Mesenchymal stem cell (in vitro differentiated cells and primary cell): ENCODE measurements at regions not wholly inside any gene's neighbourhood (a gene's known extent, or its start where the extent isn't known, plus 50 kb on each side); places are given as distances from the start of the nearest gene placed in this dataset.

Experiments used
- DNase-seq: peaks from one replicate; pipeline ENCODE4 v3.0.0-alpha.2; 2013
- H2AFZ ChIP-seq: one replicate; pipeline ENCODE4 v1.6.1; 2013; ENCODE audit warnings: low read depth, mild to moderate bottlenecking, control low read depth, inconsistent platforms, low read length, moderate library complexity
- H2AK5ac ChIP-seq: 2 replicates; pipeline ENCODE4 v1.6.1; 2013; ENCODE audit warnings: low read length, moderate library complexity, mild to moderate bottlenecking, inconsistent platforms; ENCODE audit not compliant: severe bottlenecking
- H2BK120ac ChIP-seq: one replicate; pipeline ENCODE4 v1.6.1; 2013; ENCODE audit warnings: low read depth, mild to moderate bottlenecking, inconsistent platforms, low read length, moderate library complexity
- H2BK12ac ChIP-seq, 2 experiments: one replicate each; pipeline ENCODE4 v1.6.1; 2013; ENCODE audit warnings: inconsistent platforms in 2 of 2, low read length in 2 of 2, mild to moderate bottlenecking in 2 of 2, moderate library complexity in 2 of 2, control low read depth in 1 of 2
- H2BK15ac ChIP-seq: one replicate; pipeline ENCODE4 v1.6.1; 2013; ENCODE audit warnings: mild to moderate bottlenecking, low read depth, inconsistent platforms; ENCODE audit not compliant: poor library complexity, severe bottlenecking
- H2BK5ac ChIP-seq: 2 replicates; pipeline ENCODE4 v1.6.1; 2013; ENCODE audit warnings: low read depth, mild to moderate bottlenecking, low read length, control low read depth, inconsistent platforms; ENCODE audit not compliant: poor library complexity, severe bottlenecking
- H3K14ac ChIP-seq, 2 experiments: one replicate each; pipeline ENCODE4 v1.6.1; 2013; ENCODE audit warnings: inconsistent platforms in 2 of 2, low read length in 2 of 2, control low read depth in 1 of 2, mild to moderate bottlenecking in 1 of 2, moderate library complexity in 1 of 2
- H3K18ac ChIP-seq, 2 experiments: one replicate each; pipeline ENCODE4 v1.6.1; 2013; ENCODE audit warnings: inconsistent platforms in 2 of 2, low read length in 2 of 2, control low read depth in 1 of 2, low read depth in 1 of 2, mild to moderate bottlenecking in 1 of 2
- H3K23ac ChIP-seq, 2 experiments: one replicate each; pipeline ENCODE4 v1.6.1; 2013; ENCODE audit warnings: inconsistent platforms in 2 of 2, low read length in 2 of 2, mild to moderate bottlenecking in 2 of 2, moderate library complexity in 2 of 2, control low read depth in 1 of 2
- H3K27ac ChIP-seq: 2 replicates; pipeline ENCODE4 v1.5.1; 2013; ENCODE audit warnings: mild to moderate bottlenecking, moderate library complexity, low read length, control low read depth, inconsistent platforms; ENCODE audit not compliant: poor library complexity, severe bottlenecking
- H3K27me3 ChIP-seq, 2 experiments: 2 replicates each; pipeline versions ENCODE4 v1.6.1 to v1.7.0; 2013; ENCODE audit warnings: low read length in 2 of 2, mild to moderate bottlenecking in 2 of 2, moderate library complexity in 2 of 2, control low read depth in 1 of 2, inconsistent platforms in 1 of 2; ENCODE audit not compliant: control insufficient read depth in 1 of 2, insufficient read depth in 1 of 2
- H3K36me3 ChIP-seq, 2 experiments: 2 replicates each; pipeline versions ENCODE4 v1.6.1 to v1.7.0; 2013; ENCODE audit warnings: low read length in 2 of 2, control low read depth in 1 of 2, inconsistent platforms in 1 of 2, low read depth in 1 of 2, mild to moderate bottlenecking in 1 of 2; ENCODE audit not compliant: insufficient read depth in 2 of 2, control insufficient read depth in 1 of 2
- H3K4ac ChIP-seq, 2 experiments: one replicate each; pipeline ENCODE4 v1.6.1; 2013; ENCODE audit warnings: inconsistent platforms in 2 of 2, low read length in 2 of 2, mild to moderate bottlenecking in 2 of 2, moderate library complexity in 2 of 2, control low read depth in 1 of 2, low read depth in 1 of 2
- H3K4me1 ChIP-seq: 2 replicates; pipeline ENCODE4 v1.6.1; 2013; ENCODE audit warnings: low read depth, low read length, control low read depth; ENCODE audit not compliant: control insufficient read depth, insufficient read depth
- H3K4me2 ChIP-seq: 2 replicates; pipeline ENCODE4 v1.6.1; 2013; ENCODE audit warnings: low read length, mild to moderate bottlenecking, inconsistent platforms; ENCODE audit not compliant: poor library complexity, severe bottlenecking
- H3K4me3 ChIP-seq, 2 experiments: 2 replicates each; pipeline versions ENCODE4 v1.5.1 to v1.7.0; 2013; ENCODE audit warnings: low read length in 2 of 2, mild to moderate bottlenecking in 2 of 2, control low read depth in 1 of 2, low read depth in 1 of 2; ENCODE audit not compliant: insufficient read depth in 1 of 2
- H3K79me1 ChIP-seq: replicated peaks from 2 replicates; pipeline ENCODE4 v1.6.1; 2013; ENCODE audit warnings: mild to moderate bottlenecking, control low read depth, low read length, inconsistent platforms; ENCODE audit not compliant: poor library complexity, severe bottlenecking
- H3K9ac ChIP-seq: 2 replicates; pipeline ENCODE4 v1.7.0; 2013; ENCODE audit warnings: mild to moderate bottlenecking, low read length, moderate library complexity
- H3K9me3 ChIP-seq: 2 replicates; pipeline ENCODE4 v1.7.0; 2013; ENCODE audit warnings: mild to moderate bottlenecking, low read length; ENCODE audit not compliant: control insufficient read depth
- H4K8ac ChIP-seq: one replicate; pipeline ENCODE4 v1.6.1; 2013; ENCODE audit warnings: inconsistent platforms, mild to moderate bottlenecking, low read length, moderate library complexity
- H4K91ac ChIP-seq: one replicate; pipeline ENCODE4 v1.6.1; 2013; ENCODE audit warnings: mild to moderate bottlenecking, low read length, inconsistent platforms
- WGBS: methylation state at CpG from one replicate; pipeline ENCODE4 v1.1.7; 2013; ENCODE audit warnings: mixed read lengths; 5-methylcytosine and 5-hydroxymethylcytosine counted together

- peaks cover 2% of the 10 kb centered on the region for H3K4me1 ChIP-seq
- no peak overlapping the region for H3K23ac ChIP-seq
- peaks cover 7% of the 10 kb centered on the region for H3K9me3 ChIP-seq
- H3K4ac ChIP-seq, result no peak overlapping the region
- H3K27me3 ChIP-seq, result no peaks in the 10 kb centered on the region
- H3K36me3 ChIP-seq, result no peaks in the 10 kb centered on the region
- no peak overlapping the region for H3K18ac ChIP-seq
- no peak overlapping the region for H3K27ac ChIP-seq
- H2AFZ ChIP-seq, result no peak overlapping the region
- 79% methylated on average over 3 of the region's 4 CpGs for WGBS
- no peak overlapping the region for H3K9ac ChIP-seq
- H3K4me3 ChIP-seq, result no peak overlapping the region
- H2BK12ac ChIP-seq, result no peak overlapping the region
- H4K8ac ChIP-seq, result no peak overlapping the region
- no peak overlapping the region for H2BK120ac ChIP-seq
- H3K14ac ChIP-seq, result no peak overlapping the region
- no peak for DNase-seq
- no peak overlapping the region for H3K4me2 ChIP-seq
- no peak overlapping the region for H2BK5ac ChIP-seq
- no peak overlapping the region for H2AK5ac ChIP-seq
- H4K91ac ChIP-seq, result no peak overlapping the region
- no peak overlapping the region for H2BK15ac ChIP-seq
- no peaks in the 10 kb centered on the region for H3K79me1 ChIP-seq
Measured at GRCh38 chr12:63394983-63395382, 244.0 kb upstream of the AVPR1A start.

DNA sequence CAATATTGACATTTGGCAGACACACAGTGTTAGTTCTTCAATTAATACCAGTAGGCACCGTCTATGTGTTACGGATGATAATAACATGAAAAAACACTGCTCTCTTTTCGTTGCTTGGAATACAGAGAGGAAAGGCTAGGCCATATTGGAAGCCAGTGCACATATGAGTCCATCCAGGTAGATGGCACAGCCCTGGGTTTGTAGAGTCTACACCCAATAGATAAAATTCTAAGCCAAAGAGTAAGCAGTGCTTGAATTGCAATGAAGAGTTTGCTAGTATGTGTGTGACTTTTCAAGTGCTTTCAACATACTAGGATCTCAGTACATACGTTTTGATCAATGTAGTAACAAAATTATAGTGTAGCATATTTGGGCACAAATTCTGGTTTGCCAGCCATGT is 243.3 kb upstream of the AVPR1A start:
- H2BK5ac ChIP-seq, result no peak overlapping the region
- peaks cover 2% of the 10 kb centered on the region for H3K4me1 ChIP-seq
- H3K36me3 ChIP-seq, result no peaks in the 10 kb centered on the region
- H3K4me2 ChIP-seq, result no peak overlapping the region
- no peak overlapping the region for H3K4me3 ChIP-seq
- no peak overlapping the region for H3K14ac ChIP-seq
- H2BK120ac ChIP-seq, result no peak overlapping the region
- no peak overlapping the region for H2BK15ac ChIP-seq
- 56% methylated on average over 3 of the region's 4 CpGs for WGBS
- no peak overlapping the region for H3K23ac ChIP-seq
- H3K27ac ChIP-seq, result no peak overlapping the region
- H3K18ac ChIP-seq, result no peak overlapping the region
- peaks cover 7% of the 10 kb centered on the region for H3K9me3 ChIP-seq
- no peak overlapping the region for H3K4ac ChIP-seq
- no peaks in the 10 kb centered on the region for H3K27me3 ChIP-seq
- H2BK12ac ChIP-seq, result no peak overlapping the region
- no peaks in the 10 kb centered on the region for H3K79me1 ChIP-seq
- H2AK5ac ChIP-seq, result no peak overlapping the region
- no peak for DNase-seq
- H4K91ac ChIP-seq, result no peak overlapping the region
- no peak overlapping the region for H4K8ac ChIP-seq
- no peak overlapping the region for H2AFZ ChIP-seq
- H3K9ac ChIP-seq, result no peak overlapping the region

DNA sequence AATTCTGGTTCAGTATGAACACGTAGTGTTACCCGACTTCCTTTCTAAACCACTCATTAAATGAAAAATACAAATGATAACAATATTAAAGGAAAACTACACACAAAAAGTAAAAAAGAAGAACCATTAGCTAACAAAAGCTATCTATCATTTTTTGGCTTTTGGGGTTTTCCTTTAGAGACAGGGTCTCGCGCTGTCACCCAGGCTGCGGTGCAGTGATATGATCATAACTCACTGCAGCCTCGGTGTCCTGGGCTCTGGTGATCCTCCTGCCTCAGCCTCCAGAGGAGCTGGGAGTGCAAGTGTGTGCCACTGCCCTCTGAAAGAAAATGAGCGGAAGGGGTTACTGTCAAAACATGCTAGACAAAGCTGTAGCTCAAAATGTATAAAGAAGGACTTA is 238.2 kb upstream of the AVPR1A start:
- no peak overlapping the region for H2BK120ac ChIP-seq
- H3K4me3 ChIP-seq, result no peak overlapping the region
- H2AK5ac ChIP-seq, result no peak overlapping the region
- no peaks in the 10 kb centered on the region for H3K9me3 ChIP-seq
- H4K91ac ChIP-seq, result no peak overlapping the region
- no peak overlapping the region for H3K9ac ChIP-seq
- H3K4me1 ChIP-seq, result peaks cover 4% of the 10 kb centered on the region
- no peak overlapping the region for H3K23ac ChIP-seq
- peak overlapping the region in 1 of 2 experiments; percentile 59 for H3K14ac ChIP-seq
- H3K36me3 ChIP-seq, result no peaks in the 10 kb centered on the region
- no peak overlapping the region for H2BK15ac ChIP-seq
- no peaks in the 10 kb centered on the region for H3K27me3 ChIP-seq
- no peaks in the 10 kb centered on the region for H3K79me1 ChIP-seq
- no peak overlapping the region for H2AFZ ChIP-seq
- H3K4me2 ChIP-seq, result no peak overlapping the region
- DNase-seq, result no peak
- WGBS, result 90% methylated on average over 5 of the region's 7 CpGs
- no peak overlapping the region for H2BK12ac ChIP-seq
- no peak overlapping the region for H4K8ac ChIP-seq
- H2BK5ac ChIP-seq, result no peak overlapping the region
- no peak overlapping the region for H3K18ac ChIP-seq
- H3K4ac ChIP-seq, result no peak overlapping the region
- H3K27ac ChIP-seq, result no peak overlapping the region

GRCh38 chr12:63387771-63388170 is 236.8 kb upstream of the AVPR1A start:
- Histone ChIP-seq H3K27ac (no peak overlapping the region), H2BK5ac (no peak overlapping the region), H3K79me1 (no peaks in the 10 kb centered on the region), H3K18ac (no peak overlapping the region), H3K4me1 (peaks cover 2% of the 10 kb centered on the region), H2AFZ (no peak overlapping the region), H2BK15ac (no peak overlapping the region), H3K9me3 (no peaks in the 10 kb centered on the region), H4K8ac (no peak overlapping the region), H4K91ac (no peak overlapping the region), H3K36me3 (no peaks in the 10 kb centered on the region), H3K23ac (no peak overlapping the region), H3K4me3 (no peak overlapping the region), H3K4ac (no peak overlapping the region), H3K27me3 (no peaks in the 10 kb centered on the region), H3K9ac (no peak overlapping the region), H3K14ac (no peak overlapping the region), H2BK12ac (no peak overlapping the region), H3K4me2 (no peak overlapping the region), H2AK5ac (no peak overlapping the region), H2BK120ac (no peak overlapping the region)
- DNase-seq, result no peak
- 90% methylated on average over 3 of the region's 4 CpGs for WGBS
